Thymus (tissue), 11 donors: ENCODE measurements at regions not wholly inside any gene's neighbourhood (a gene's known extent, or its start where the extent isn't known, plus 50 kb on each side); places are given as distances from the start of the nearest gene placed in this dataset.

Source experiments
- DNase-seq, 9 donors: peaks; one replicate each; pipeline ENCODE4 v3.0.0-alpha.2; 2013; ENCODE audit warnings: low spot score in 9 of 9, low read depth in 6 of 9, missing footprints in 1 of 9
- H3K27ac ChIP-seq, 2 donors: one replicate each; pipeline ENCODE4 v1.5.1; 2013; ENCODE audit warnings: control low read depth in 1 of 2, low read depth in 1 of 2, low read length in 1 of 2, mild to moderate bottlenecking in 1 of 2, moderate library complexity in 1 of 2
- H3K27me3 ChIP-seq, 2 donors: one replicate each; pipeline ENCODE4 v1.5.1; 2013; ENCODE audit warnings: low read length in 1 of 2; ENCODE audit not compliant: control insufficient read depth in 2 of 2, insufficient read depth in 1 of 2
- H3K36me3 ChIP-seq, 2 donors: one replicate each; pipeline ENCODE4 v1.5.1; 2013; ENCODE audit warnings: low read length in 1 of 2, mild to moderate bottlenecking in 1 of 2, moderate library complexity in 1 of 2; ENCODE audit not compliant: control insufficient read depth in 2 of 2, insufficient read depth in 2 of 2
- H3K4me1 ChIP-seq, 2 donors: one replicate each; pipeline ENCODE4 v1.5.1; 2013; ENCODE audit warnings: low read length in 2 of 2; ENCODE audit not compliant: control insufficient read depth in 2 of 2, insufficient read depth in 2 of 2
- H3K4me3 ChIP-seq, 2 donors: one replicate each; pipeline ENCODE4 v1.5.1; 2013; ENCODE audit warnings: low read length in 2 of 2, control low read depth in 1 of 2, mild to moderate bottlenecking in 1 of 2
- H3K9me3 ChIP-seq, 2 donors: one replicate each; pipeline ENCODE4 v1.5.1; 2013; ENCODE audit warnings: low read length in 1 of 2, mild to moderate bottlenecking in 1 of 2; ENCODE audit not compliant: control insufficient read depth in 2 of 2, insufficient read depth in 1 of 2
- WGBS: extraction: QIAGEN DNeasy Blood & Tissue Kit; methylation state at CpG from one replicate; pipeline ENCODE4 v1.1.7; 2013; 5-methylcytosine and 5-hydroxymethylcytosine counted together
- donor health status: healthy.

GRCh38 chr6:110528930-110529325, 52.5 kb upstream of the SLC22A16 start:
- no peak overlapping the region for H3K4me3 ChIP-seq
- H3K27ac ChIP-seq, result no peak overlapping the region
- H3K4me1 ChIP-seq, result peaks cover 8 to 24% of the 10 kb centered on the region in 2 donors
- WGBS, result 87% methylated on average over 6 of the region's 6 CpGs
- no peaks in the 10 kb centered on the region for H3K36me3 ChIP-seq
- no peaks in the 10 kb centered on the region for H3K27me3 ChIP-seq
- no peaks in the 10 kb centered on the region for H3K9me3 ChIP-seq
- no peak for DNase-seq

GRCh38 chr6:110528101-110528929, 51.9 kb upstream of the SLC22A16 start:
- peak; percentile 27 to 84 (median 66) for DNase-seq
- Histone ChIP-seq H3K27ac (no peak overlapping the region), H3K36me3 (no peaks in the 10 kb centered on the region), H3K9me3 (no peaks in the 10 kb centered on the region), H3K4me1 (peaks cover 8 to 24% of the 10 kb centered on the region in 2 donors), H3K27me3 (no peaks in the 10 kb centered on the region), H3K4me3 (no peak overlapping the region)
- WGBS, result 38% methylated on average over 4 of the region's 4 CpGs

- DNase-seq, result no peak
- H3K36me3 ChIP-seq, result no peaks in the 10 kb centered on the region
- no peak overlapping the region for H3K27ac ChIP-seq
- no peak overlapping the region for H3K4me3 ChIP-seq
- 96% methylated on average over 4 of the region's 4 CpGs for WGBS
- H3K9me3 ChIP-seq, result no peaks in the 10 kb centered on the region
- peaks cover 8 to 17% of the 10 kb centered on the region in 2 donors for H3K4me1 ChIP-seq
- H3K27me3 ChIP-seq, result no peaks in the 10 kb centered on the region
These were observed 51.1 kb upstream of the SLC22A16 start for GRCh38 chr6:110527516-110527915.

- H3K27ac ChIP-seq, result no peak overlapping the region
- no peak overlapping the region for H3K4me3 ChIP-seq
- H3K27me3 ChIP-seq, result no peaks in the 10 kb centered on the region
- WGBS, result 82% methylated on average over 3 of the region's 3 CpGs
- H3K9me3 ChIP-seq, result no peaks in the 10 kb centered on the region
- no peak for DNase-seq
- no peaks in the 10 kb centered on the region for H3K36me3 ChIP-seq
- peaks cover 4 to 10% of the 10 kb centered on the region in 2 donors for H3K4me1 ChIP-seq
These were observed 50.3 kb upstream of the SLC22A16 start for GRCh38 chr6:110526726-110527125.
